HepG2 (cell line): ENCODE measurements at regions not wholly inside any gene's neighbourhood (a gene's known extent, or its start where the extent isn't known, plus 50 kb on each side); places are given as distances from the start of the nearest gene placed in this dataset.
A peak's percentile ranks its signal among the peaks of the same experiment; 100 is the strongest.

Experiments used
- ATAC-seq: fragments of 200-7000 bp; cut with Tn5 transposase; 3 replicates; pipeline ENCODE4 v1.9.1; 2020; ENCODE audit warnings: mild to moderate bottlenecking, moderate library complexity
- BruUV-seq: library from RNA; stranded (reverse); fragments of 400-500 nt; replicated peaks from 2 replicates; lab custom pipeline; 2021; lab: Mats Ljungman, UMichigan
- CTCF ChIA-PET: fragments of 300-600 bp; formaldehyde crosslinking; extraction: SDS; loops from one replicate; lab custom pipeline; 2021; ENCODE audit warnings: low total read pairs, inconsistent platforms, low intra/inter-chr PET ratio; lab: Yijun Ruan, JAX
- POLR2A ChIA-PET: fragments of 350-600 bp; sonication (Branson Sonifier 250); formaldehyde crosslinking; loops from one replicate; lab custom pipeline; 2020; ENCODE audit warnings: antibody characterized with exemption, inconsistent platforms; lab: Yijun Ruan, JAX
- DNase-seq: peaks from one replicate; pipeline ENCODE4 v3.0.0-alpha.2; 2015; ENCODE audit warnings: low spot score
- FAIRE-seq: peaks from 3 replicates; lab custom pipeline; 2011; peaks lifted over from hg19 to GRCh38; lab: Jason Lieb, UNC
- H2AFZ ChIP-seq: one replicate; pipeline ENCODE4 v1.6.1; 2011; ENCODE audit warnings: low read length, inconsistent platforms
- H3K27ac ChIP-seq: fragments of 300-600 bp; 3 replicates; pipeline ENCODE4 v1.8.0; 2011; ENCODE audit warnings: mixed run types, mild to moderate bottlenecking, mixed read lengths, low read length, inconsistent platforms; ENCODE audit not compliant: insufficient read depth; ENCODE audit errors: extremely low read length
- H3K27me3 ChIP-seq, 2 experiments: fragments of 200-600 bp in 1 of 2; 2 replicates in 1 of 2; 3 replicates in 1 of 2; pipeline versions ENCODE4 v1.6.0 to v1.8.0; 2011; ENCODE audit warnings: low read length in 2 of 2, mild to moderate bottlenecking in 2 of 2, moderate library complexity in 2 of 2, inconsistent platforms in 1 of 2; ENCODE audit not compliant: insufficient read depth in 2 of 2, control insufficient read depth in 1 of 2
- H3K36me3 ChIP-seq, 2 experiments: fragments of 200-600 bp in 1 of 2; replicated peaks in 1 of 2; 2 replicates in 1 of 2; 3 replicates in 1 of 2; pipeline versions ENCODE4 v1.5.1 to v1.8.0; 2011; ENCODE audit warnings: low read length in 2 of 2, inconsistent platforms in 1 of 2; ENCODE audit not compliant: insufficient read depth in 2 of 2, control insufficient read depth in 1 of 2
- H3K4me1 ChIP-seq: 2 replicates; pipeline ENCODE4 v1.5.1; 2012; ENCODE audit warnings: low read length, inconsistent platforms; ENCODE audit not compliant: insufficient read depth
- H3K4me2 ChIP-seq: 2 replicates; pipeline ENCODE4 v1.6.0; 2011; ENCODE audit warnings: low read depth, low read length, inconsistent platforms
- H3K4me3 ChIP-seq, 3 experiments: fragments of 200-600 bp in 1 of 3; sonication (generic), shearing (Covaris generic) in 1 of 3; replicated peaks in 1 of 3; 2 replicates each; pipeline ENCODE4 v1.5.1; 2011 to 2016; ENCODE audit warnings: low read length in 3 of 3, inconsistent platforms in 2 of 3, low read depth in 2 of 3, mild to moderate bottlenecking in 2 of 3, control low read depth in 1 of 3, mixed read lengths in 1 of 3; ENCODE audit not compliant: insufficient read depth in 1 of 3
- H3K79me2 ChIP-seq: one replicate; pipeline ENCODE4 v1.6.1; 2011; ENCODE audit warnings: low read length, inconsistent platforms; ENCODE audit not compliant: insufficient read depth
- H3K9ac ChIP-seq: 2 replicates; pipeline ENCODE4 v1.6.0; 2011; ENCODE audit warnings: mild to moderate bottlenecking, low read depth, low read length, inconsistent platforms; ENCODE audit not compliant: insufficient read depth
- H3K9me3 ChIP-seq: 2 replicates; pipeline ENCODE4 v1.5.1; 2012; ENCODE audit warnings: mild to moderate bottlenecking, low read length
- H4K20me1 ChIP-seq: 2 replicates; pipeline ENCODE4 v1.6.0; 2011; ENCODE audit warnings: inconsistent platforms, mild to moderate bottlenecking, low read length, moderate library complexity; ENCODE audit not compliant: insufficient read depth
- ADNP ChIP-seq: sonication (generic); formaldehyde crosslinking; IDR thresholded peaks from 2 replicates; pipeline ENCODE4 v1.4.0; 2020; ENCODE audit warnings: missing genetic modification reagents
- HCFC1 ChIP-seq: fragments of 150-350 bp; IDR thresholded peaks from 2 replicates; pipeline ENCODE4 v1.6.1; 2014; ENCODE audit warnings: low read depth, low read length
- HHEX ChIP-seq: IDR thresholded peaks from 2 replicates; pipeline ENCODE4 v1.6.1; 2016; ENCODE audit warnings: control low read depth
- MAFF ChIP-seq: IDR thresholded peaks from 2 replicates; pipeline ENCODE4 v1.6.1; 2011; ENCODE audit warnings: low read depth, low read length, improper control_type of control experiment
- MAFK ChIP-seq, 2 experiments: IDR thresholded peaks in 1 of 2; conservative IDR thresholded peaks in 1 of 2; 2 replicates each; pipeline ENCODE4 v1.6.1; 2011; ENCODE audit warnings: improper control_type of control experiment in 2 of 2, low read length in 2 of 2
- POLR2A ChIP-seq, 2 experiments: IDR thresholded peaks; 2 replicates each; pipeline ENCODE4 v1.6.1; 2011; ENCODE audit warnings: low read depth in 2 of 2, low read length in 2 of 2, mild to moderate bottlenecking in 1 of 2, moderate library complexity in 1 of 2; ENCODE audit not compliant: insufficient read depth in 1 of 2
- PRMT3 ChIP-seq: sonication (generic); formaldehyde crosslinking; IDR thresholded peaks from 2 replicates; pipeline ENCODE4 v1.8.1; 2022; ENCODE audit warnings: low read depth, mild to moderate bottlenecking, moderate library complexity, missing genetic modification reagents, borderline replicate concordance
- YEATS2 ChIP-seq: sonication (generic); formaldehyde crosslinking; IDR thresholded peaks from 2 replicates; pipeline ENCODE4 v1.4.0; 2020; ENCODE audit warnings: missing genetic modification reagents, borderline replicate concordance
- ZMYM2 ChIP-seq: sonication (generic); formaldehyde crosslinking; IDR thresholded peaks from 2 replicates; pipeline ENCODE4 v1.8.0; 2022; ENCODE audit warnings: mild to moderate bottlenecking, missing genetic modification reagents
- ZNF292 ChIP-seq: sonication (generic); formaldehyde crosslinking; IDR thresholded peaks from 2 replicates; pipeline ENCODE4 v1.8.1; 2022; ENCODE audit warnings: mild to moderate bottlenecking, low read depth, missing genetic modification reagents, borderline replicate concordance
- ZNF331 ChIP-seq: sonication (generic); formaldehyde crosslinking; IDR thresholded peaks from 2 replicates; pipeline ENCODE4 v1.4.0; 2020; ENCODE audit warnings: missing genetic modification reagents
- ZNF337 ChIP-seq: sonication (generic); formaldehyde crosslinking; IDR thresholded peaks from 2 replicates; pipeline ENCODE4 v1.5.1; 2020; ENCODE audit warnings: missing genetic modification reagents, low read depth, mild to moderate bottlenecking, borderline replicate concordance
- ZNF431 ChIP-seq: sonication (generic); formaldehyde crosslinking; IDR thresholded peaks from 2 replicates; pipeline ENCODE4 v1.9.0; 2022; ENCODE audit warnings: missing genetic modification reagents, low read depth, mild to moderate bottlenecking, borderline replicate concordance
- ZNF550 ChIP-seq: sonication (generic); formaldehyde crosslinking; IDR thresholded peaks from 2 replicates; pipeline ENCODE4 v1.4.0; 2020; ENCODE audit warnings: mild to moderate bottlenecking, missing genetic modification reagents, borderline replicate concordance
- ZSCAN20 ChIP-seq: sonication (generic); formaldehyde crosslinking; IDR thresholded peaks from 2 replicates; pipeline ENCODE4 v1.4.0; 2020; ENCODE audit warnings: missing genetic modification reagents, mild to moderate bottlenecking, borderline replicate concordance
- WGBS: methylation state at CpG from one replicate; pipeline ENCODE4 v1.1.6; 2017; ENCODE audit warnings: low lambda C conversion rate; 5-methylcytosine and 5-hydroxymethylcytosine counted together
- in situ Hi-C: cut with HindIII; loops from 2 replicates; pipeline ENCODE4 v1.10.0; 2017; ENCODE audit warnings: low pct_unique_long_range_greater_than_20kb; ENCODE audit not compliant: extremely low pct_ligation_motif_present
- intact Hi-C: fragments of 100-400 bp; cut with micrococcal nuclease; formaldehyde crosslinking; loops from one replicate; pipeline ENCODE4 v1.10.0; 2022; ENCODE audit not compliant: unreplicated experiment
- TF ChIP-seq, protein P1 (sequence below): sonication (generic); formaldehyde crosslinking; IDR thresholded peaks from 2 replicates; pipeline ENCODE4 v1.9.0; 2021; ENCODE audit warnings: missing genetic modification reagents, borderline replicate concordance

GRCh38 chr1:60376196-60376595 is 302.6 kb upstream of the C1orf87 start:
- CTCF ChIA-PET = no interaction called here
- FAIRE-seq (no peak), ATAC-seq (no peak), DNase-seq (no peak)
- H3K4me2 ChIP-seq = no peak overlapping the region
- H3K4me1 ChIP-seq = no peaks in the 10 kb centered on the region
- no peak overlapping the region for H3K27ac ChIP-seq
- TF ChIP-seq HHEX (CRISPR knock-in tag) (no peak), ZSCAN20 (CRISPR knock-in tag) (no peak), ZNF550 (CRISPR knock-in tag) (no peak), PRMT3 (no peak), ZNF331 (CRISPR knock-in tag) (no peak)
- POLR2A ChIA-PET = no interaction called here
- no peak overlapping the region for H3K9ac ChIP-seq
- no peaks in the 10 kb centered on the region for H3K27me3 ChIP-seq
- no TSS peak for BruUV-seq
- H3K4me3 ChIP-seq = no peak overlapping the region
- H3K36me3 ChIP-seq = no peaks in the 10 kb centered on the region
- intact Hi-C loops (no loop called here), in situ Hi-C loops (no loop called here)
- no peaks in the 10 kb centered on the region for H4K20me1 ChIP-seq
- H3K79me2 ChIP-seq = no peaks in the 10 kb centered on the region
- WGBS = 0% methylated on average over 1 of the region's 1 CpG
- H3K9me3 ChIP-seq = no peaks in the 10 kb centered on the region
- no peak overlapping the region for H2AFZ ChIP-seq

GRCh38 chr1:60374537-60374936 is 301.0 kb upstream of the C1orf87 start:
- no peaks in the 10 kb centered on the region for H3K79me2 ChIP-seq
- POLR2A ChIA-PET = no interaction called here
- no peak overlapping the region for H2AFZ ChIP-seq
- no peak overlapping the region for H3K9ac ChIP-seq
- BruUV-seq = no TSS peak
- H3K27me3 ChIP-seq = no peaks in the 10 kb centered on the region
- CTCF ChIA-PET = no interaction called here
- intact Hi-C loops (no loop called here), in situ Hi-C loops (no loop called here)
- H3K36me3 ChIP-seq = no peaks in the 10 kb centered on the region
- 0% methylated on average over 1 of the region's 1 CpG for whole genome bisulfite sequencing
- TF ChIP-seq MAFF (peak; percentile 81), ZNF431 (CRISPR knock-in tag) (no peak), ZMYM2 (no peak), ZNF337 (CRISPR knock-in tag) (no peak), ADNP (CRISPR knock-in tag) (no peak), YEATS2 (no peak), HCFC1 (no peak), POLR2A (IDR thresholded peaks at IDR 0.05; ENCODE audit: insufficient read depth in 1 of 2, low read depth in 2 of 2, low read length in 2 of 2) (no peak), ZNF292 (CRISPR knock-in tag) (no peak), MAFK (conservative IDR thresholded peaks at IDR 0.05 in 1 of 2, IDR thresholded peaks at IDR 0.05 in 1 of 2; ENCODE audit: low read length in 2 of 2) (peak; percentile 83 to 88)
- TF ChIP-seq, protein P1, sequence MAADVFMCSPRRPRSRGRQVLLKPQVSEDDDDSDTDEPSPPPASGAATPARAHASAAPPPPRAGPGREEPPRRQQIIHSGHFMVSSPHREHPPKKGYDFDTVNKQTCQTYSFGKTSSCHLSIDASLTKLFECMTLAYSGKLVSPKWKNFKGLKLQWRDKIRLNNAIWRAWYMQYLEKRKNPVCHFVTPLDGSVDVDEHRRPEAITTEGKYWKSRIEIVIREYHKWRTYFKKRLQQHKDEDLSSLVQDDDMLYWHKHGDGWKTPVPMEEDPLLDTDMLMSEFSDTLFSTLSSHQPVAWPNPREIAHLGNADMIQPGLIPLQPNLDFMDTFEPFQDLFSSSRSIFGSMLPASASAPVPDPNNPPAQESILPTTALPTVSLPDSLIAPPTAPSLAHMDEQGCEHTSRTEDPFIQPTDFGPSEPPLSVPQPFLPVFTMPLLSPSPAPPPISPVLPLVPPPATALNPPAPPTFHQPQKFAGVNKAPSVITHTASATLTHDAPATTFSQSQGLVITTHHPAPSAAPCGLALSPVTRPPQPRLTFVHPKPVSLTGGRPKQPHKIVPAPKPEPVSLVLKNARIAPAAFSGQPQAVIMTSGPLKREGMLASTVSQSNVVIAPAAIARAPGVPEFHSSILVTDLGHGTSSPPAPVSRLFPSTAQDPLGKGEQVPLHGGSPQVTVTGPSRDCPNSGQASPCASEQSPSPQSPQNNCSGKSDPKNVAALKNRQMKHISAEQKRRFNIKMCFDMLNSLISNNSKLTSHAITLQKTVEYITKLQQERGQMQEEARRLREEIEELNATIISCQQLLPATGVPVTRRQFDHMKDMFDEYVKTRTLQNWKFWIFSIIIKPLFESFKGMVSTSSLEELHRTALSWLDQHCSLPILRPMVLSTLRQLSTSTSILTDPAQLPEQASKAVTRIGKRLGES (CRISPR knock-in tag) = no peak
- no peaks in the 10 kb centered on the region for H3K9me3 ChIP-seq
- no peak for DNase-seq
- H3K4me1 ChIP-seq = no peaks in the 10 kb centered on the region
- H3K27ac ChIP-seq = no peak overlapping the region
- ATAC-seq = no peak
- no peaks in the 10 kb centered on the region for H4K20me1 ChIP-seq
- H3K4me2 ChIP-seq = no peak overlapping the region
- no peak overlapping the region for H3K4me3 ChIP-seq
- FAIRE-seq = no peak
